ENCODE measurements at regions not wholly inside any gene's neighbourhood (a gene's known extent, or its start where the extent isn't known, plus 50 kb on each side); places are given as distances from the start of the nearest gene placed in this dataset.

DNA sequence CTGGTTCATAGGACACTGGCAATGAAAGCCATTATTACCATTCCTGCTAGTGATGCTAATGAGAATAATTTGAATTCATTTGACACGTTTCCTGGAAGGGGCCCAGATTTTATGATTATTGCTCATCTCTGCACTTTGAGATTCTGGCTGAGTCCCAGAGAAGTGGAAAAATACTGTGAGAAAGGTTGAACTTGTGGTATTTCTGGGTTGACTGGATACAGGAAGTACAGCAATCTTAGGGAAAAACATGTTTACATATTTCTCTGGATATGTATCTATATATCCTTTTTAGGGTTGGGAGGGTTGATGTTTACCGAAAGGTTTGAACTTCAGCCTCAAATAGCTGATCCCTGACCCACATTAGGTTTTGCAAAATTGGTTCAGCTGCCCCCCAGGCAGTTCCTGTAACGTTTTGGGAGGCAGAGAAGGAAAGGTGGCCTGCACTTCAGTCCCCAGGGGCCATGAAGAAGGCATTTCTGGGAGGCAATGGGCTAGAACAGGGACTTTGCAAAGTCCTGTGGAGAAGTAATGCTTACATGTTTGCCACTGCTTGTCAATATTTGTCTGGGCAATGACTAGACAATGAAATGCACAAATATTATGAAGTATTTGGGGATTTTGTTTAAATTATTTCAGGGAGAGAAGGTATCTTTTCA lies 253.7 kb upstream of the PITRM1 start:
- DNase-seq (ENCODE audit: low read depth), result no peak

DNA sequence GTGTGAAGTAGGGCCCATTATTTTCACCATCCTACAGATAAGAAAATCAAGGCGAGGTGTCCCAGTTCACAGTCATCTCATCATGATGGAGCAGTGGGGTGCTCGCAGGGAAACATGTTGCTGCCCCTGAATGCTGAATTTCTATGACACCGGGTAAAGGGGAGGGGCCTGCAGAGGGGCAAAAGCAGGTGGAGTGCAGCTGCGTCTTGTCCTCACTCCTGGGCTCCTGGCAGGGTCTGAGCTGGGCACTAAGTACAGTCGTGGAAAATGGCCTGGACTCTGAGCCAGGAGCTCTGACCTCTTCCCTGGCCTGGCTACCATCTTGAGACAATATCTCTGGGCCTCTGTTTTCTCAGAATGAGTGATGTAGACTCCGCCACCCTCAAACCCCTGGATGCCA lies 253.1 kb upstream of the PITRM1 start:
- DNase-seq (ENCODE audit: low read depth), result no peak

DNA sequence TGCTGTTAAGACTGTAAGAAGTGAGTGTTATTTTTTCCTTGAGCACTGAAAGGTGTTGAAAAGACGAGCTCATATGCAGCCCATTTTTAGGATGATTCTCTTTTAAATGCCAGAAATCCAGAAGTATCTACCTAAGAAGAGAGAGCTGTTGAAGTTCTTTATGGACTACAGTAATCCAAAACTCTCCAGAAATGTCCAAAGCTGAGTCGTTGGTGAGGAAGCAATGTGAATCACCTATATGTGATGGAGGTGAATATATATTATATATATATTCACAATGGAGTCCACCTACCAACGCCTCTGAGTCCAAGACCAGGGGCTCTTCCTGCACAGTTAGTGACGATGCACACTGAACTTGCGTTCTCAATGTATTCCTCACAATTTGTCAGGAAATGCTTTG lies 252.7 kb upstream of the PITRM1 start:
- DNase-seq (ENCODE audit: low read depth), result no peak

DNA sequence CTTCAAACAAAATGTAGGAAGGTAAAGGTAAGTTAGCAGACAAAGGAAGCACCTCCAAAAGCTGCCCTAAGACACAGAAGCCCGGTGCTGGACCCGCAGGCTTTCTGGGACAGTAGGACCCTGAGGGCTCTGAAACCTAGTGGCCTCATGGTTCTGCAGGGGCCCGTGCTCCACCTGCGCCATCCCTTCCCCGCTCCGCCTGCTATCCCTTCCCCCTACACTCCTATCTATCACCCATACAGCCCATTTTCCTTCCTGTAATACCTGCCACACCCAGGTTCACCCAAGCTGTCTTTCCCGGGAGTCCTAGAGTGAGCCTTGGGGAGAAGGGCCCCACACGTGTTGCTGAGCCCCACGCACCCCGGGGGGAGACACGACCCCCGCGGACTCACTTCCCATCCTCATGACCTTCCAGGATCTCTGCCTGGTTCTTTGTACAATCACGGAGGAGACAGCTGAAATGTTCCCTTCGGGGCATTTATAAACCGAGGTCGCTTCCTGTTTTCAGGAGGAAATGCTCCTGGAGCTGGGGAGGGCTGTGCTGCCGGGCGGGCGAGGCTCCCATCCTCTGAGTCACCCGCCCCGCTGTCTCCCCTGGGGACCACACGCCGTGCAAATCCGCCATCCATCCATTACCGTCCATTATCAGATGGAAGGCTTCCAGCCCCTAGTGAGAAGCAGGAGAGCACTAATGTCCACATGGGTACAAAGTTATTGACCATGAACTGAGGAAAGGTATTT lies 251.7 kb upstream of the PITRM1 start:
- DNase-seq (ENCODE audit: low read depth), result no peak

DNA sequence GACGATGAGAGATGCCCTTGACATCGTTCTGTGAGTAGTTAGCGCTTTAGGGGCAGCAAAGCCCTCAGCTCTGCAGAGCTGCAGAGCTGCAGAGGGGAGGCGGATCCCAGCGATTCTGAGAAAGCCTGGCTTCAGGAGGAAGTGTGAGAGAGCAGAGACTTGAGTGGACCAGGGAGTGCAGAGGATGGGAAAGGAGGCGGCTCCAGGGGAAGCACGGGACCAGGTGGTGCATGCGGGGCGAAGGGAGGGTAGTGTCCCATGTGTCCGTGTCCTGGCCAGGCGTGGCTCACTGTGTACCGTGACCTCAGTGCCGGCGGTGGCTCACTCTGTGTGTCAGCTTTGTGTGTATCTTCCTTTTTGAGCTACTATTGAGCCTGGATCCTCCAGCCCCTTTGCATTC lies 250.8 kb upstream of the PITRM1 start:
- DNase-seq (ENCODE audit: low read depth), result no peak

DNA sequence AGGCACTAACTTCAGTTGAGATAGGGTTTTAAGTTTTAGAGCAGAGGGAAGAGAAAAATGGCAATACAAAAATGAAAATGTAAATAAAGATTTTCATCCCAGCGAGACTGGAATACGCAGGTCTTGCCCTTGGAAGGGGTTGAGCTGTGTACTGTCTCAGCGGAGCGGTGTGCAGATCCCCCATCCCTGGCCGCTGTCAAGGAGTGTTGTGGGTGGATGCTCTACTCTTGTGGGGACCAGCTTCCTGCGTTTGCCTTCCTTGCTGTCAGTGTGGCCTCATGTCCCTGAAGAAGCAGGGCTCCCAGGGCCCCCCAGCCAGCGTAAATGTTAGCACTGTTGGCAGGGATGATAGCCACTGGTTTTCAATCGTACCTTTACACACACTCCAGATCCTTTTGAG lies 249.7 kb upstream of the PITRM1 start:
- no peak for DNase-seq (ENCODE audit: low read depth)

DNA sequence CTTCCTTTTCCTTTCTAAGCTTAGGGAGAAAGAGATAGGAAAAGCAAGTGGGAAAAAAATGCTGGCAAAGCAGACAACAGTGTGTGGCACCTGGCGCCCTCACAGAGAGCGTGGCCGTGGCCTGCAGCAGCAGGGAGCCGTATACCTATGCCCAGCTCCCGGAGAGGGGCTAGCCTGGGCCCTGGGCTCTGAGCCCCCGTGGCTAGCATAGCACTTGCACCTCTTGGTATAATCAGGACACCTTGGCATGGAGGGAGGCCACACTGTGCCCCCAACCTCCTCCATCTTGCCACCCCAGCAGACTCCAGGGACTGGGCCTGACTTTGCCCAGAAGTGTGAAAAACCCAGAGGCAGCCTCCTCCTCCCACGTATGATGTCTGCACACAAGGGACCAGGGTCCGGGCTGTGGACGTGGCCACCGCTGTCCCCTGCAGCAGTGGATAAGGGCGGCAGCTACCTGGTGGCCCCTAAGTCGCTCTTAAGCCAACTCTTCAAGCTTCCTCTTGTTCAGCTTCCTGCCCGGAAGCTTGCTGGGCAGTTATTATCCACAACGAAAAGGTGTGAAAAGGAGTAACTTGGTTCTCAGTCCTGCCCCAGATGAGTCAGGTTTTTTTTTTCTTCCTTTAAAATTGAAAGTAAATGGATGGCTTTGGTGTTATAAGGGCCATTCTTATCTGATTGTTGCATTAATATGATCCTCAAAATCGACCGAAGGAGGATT lies 249.1 kb upstream of the PITRM1 start:
- DNase-seq (ENCODE audit: low read depth), result no peak

DNA sequence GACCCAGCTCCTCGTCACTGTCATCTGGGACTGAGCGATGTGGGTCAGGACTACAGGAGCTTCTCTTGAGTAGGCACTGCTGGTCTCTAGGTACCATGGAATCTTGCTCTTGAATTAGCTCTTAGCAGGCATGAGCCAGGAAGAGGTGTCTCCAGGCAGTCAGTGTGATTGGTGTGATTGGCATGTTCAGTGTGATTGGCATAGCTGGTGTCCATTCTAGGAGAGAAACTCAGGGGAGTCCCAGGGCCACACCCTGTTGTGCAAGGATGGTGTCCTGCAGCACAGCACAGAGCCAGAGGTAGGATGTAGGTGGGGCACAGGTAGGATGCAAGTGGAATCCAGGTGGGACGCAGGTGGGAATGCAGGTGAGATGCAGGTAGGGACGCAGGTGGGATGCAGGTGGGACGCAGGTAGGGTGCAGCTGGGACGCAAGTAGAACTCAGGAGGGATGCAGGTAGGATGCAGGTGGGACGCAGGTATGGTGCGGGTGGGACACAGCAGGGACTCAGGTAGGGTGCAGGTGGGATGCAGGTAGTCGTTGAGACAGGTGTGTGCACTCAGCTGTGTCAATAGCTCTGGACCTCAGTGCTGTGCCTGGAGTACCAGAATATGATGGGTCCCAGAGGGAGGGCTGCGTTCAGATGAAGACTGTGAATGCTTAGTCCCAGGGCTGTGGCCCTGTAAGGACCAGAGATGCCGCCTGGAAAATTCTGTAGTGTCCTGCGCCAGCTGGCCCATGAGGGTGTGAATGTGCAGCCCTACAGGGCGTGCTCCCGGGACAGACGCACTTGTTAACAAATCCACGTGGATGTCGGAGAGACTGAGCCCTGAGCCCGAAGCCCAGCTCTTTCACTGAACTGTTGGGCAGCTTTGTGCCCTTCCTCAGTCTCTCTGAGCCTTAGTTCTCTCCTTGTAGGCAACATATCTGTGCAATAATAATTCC lies 248.2 kb upstream of the PITRM1 start:
- no peak for DNase-seq (ENCODE audit: low read depth)

DNA sequence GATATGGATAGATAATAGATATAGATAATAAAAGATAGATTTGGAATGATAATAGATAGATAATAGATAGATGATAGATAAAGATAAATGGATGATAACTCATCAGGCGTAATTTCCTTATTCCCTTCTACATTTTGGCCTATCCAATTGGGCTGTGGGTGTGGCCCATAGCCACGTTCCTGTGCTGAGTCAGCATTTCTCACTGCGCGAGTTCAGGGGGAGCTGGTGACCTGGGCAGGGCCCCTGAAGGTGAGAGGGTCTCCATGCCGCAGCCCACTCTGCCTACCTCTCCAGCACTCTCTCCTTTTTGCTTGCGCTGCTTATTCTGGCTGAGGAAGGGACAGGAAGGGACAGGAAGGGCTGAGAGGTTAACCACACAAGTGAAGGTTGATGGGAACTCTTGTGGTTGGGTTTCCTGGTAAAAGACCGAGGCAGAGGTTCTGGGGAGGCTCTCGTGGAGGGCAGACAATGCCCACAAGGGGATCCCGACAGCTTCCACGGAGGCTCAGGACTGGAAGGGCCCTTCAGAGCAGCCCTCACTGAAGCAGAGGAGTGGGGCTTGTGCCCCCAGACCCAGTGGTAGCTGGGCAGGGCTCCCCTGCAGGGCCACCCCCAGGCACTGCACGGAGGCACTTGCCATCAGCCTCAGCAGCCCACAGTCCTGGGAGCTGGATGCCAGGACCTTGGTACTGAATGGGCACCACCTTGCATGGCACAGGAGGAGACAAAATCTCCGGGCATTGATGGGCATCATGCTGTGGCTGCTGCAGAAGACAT lies 247.3 kb upstream of the PITRM1 start:
- no peak for DNase-seq (ENCODE audit: low read depth)

DNA sequence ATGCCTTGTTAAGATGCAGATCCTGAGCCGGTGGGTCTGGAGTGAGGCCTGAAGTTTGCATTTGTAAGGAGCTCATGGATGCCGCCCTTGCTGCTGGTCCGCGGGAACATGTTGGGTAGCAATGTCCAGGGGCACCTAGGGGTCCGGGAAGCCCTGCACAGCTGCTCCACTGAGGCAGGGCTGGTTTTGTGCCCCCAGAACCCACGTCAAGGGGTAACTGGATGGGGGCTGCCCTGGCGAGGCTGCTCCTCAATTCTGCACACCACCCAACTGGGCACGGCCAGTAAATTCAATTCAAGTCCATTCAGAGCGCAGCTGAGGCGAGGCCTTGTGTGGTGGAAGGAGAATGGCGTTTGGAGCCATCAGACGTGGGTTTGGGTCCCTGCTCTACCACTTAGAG lies 246.3 kb upstream of the PITRM1 start:
- DNase-seq (ENCODE audit: low read depth), result no peak

DNA sequence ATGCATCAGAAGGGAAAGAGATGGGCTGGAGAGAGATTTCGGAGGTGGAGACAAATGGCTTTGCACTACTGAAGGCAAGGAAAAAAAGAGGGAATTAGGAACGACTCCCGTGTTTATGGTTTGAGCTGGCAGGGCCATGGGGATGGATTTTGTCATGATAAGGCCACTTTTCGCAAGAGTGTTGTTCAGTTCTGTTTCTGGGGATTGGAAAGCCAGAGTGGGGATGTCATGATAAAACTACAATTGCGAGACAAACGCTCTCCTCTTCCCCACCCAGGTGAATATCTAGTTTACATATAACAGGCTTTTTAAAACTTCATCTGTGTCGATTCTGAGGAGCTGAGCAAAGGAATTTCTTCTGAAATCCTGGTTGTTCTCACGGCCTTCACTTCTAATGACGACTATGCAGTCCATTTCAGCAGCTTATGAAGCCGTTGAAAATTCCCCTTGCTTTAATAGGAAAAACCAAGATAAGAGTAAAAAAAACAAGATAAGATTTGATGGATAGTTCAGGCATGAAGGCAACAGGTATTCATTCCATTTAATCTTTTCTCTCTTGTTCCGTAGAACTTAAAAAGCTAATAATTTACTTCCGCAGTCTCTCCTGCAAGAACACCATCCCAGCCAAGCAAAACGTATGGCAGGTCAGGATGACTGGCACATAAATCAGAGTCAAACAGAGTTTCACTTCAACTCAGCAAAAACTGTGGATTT lies 245.6 kb upstream of the PITRM1 start:
- DNase-seq (ENCODE audit: low read depth), result no peak

DNA sequence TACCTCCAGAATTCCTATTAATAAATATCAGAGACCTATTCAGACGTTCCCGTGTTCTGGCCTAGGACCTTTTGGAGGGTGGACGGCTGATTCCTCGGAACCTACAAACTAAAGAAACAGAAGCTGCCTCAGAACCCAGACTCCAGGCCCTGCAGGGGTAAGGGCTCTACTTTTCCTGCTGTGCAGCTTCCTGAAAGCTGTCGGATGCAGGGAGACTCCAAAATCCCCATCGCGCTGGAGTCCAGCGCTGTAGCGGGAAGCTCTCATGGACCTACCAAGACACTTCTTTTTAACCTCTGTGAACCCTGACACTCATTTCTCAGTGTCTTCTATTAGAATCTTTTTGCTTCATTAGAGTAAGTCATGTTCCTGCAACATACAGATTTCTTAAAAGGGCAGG lies 244.5 kb upstream of the PITRM1 start:
- no peak for DNase-seq (ENCODE audit: low read depth)

DNA sequence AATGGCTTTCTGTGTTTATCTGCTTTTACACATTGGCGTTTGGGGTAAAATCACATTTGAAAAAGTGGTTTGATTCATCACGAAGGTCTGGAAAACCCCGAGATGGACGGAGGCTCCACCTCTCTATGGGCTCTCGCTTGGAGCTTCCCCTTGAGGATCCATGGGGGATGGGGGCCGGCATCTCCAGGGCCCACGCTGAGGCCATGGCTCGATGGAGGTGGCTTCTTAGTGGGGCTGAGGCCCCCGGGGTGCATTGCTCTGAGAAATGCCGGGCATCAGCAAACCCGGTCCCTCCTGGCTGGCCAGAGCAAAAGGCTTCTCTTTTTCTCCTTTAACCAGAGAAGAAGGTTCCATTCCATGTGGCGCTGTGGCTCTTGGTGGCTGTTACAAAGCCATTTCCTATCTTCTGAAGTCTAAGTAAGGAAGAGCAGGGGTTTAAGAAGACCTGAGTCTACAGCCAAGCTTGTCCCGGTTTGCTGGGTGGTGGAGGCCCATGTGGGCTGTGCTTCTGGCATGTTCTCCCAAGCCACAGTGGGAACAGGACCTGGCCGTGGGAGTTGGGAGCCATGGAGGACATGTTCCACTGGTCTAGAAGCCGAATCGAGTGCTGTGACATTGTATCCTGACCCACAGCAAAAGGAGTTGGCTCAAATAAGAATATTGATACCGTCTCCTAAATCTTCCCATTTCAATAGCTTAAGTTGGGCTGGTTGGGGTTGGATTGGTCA lies 243.5 kb upstream of the PITRM1 start:
- DNase-seq (ENCODE audit: low read depth), result no peak

DNA sequence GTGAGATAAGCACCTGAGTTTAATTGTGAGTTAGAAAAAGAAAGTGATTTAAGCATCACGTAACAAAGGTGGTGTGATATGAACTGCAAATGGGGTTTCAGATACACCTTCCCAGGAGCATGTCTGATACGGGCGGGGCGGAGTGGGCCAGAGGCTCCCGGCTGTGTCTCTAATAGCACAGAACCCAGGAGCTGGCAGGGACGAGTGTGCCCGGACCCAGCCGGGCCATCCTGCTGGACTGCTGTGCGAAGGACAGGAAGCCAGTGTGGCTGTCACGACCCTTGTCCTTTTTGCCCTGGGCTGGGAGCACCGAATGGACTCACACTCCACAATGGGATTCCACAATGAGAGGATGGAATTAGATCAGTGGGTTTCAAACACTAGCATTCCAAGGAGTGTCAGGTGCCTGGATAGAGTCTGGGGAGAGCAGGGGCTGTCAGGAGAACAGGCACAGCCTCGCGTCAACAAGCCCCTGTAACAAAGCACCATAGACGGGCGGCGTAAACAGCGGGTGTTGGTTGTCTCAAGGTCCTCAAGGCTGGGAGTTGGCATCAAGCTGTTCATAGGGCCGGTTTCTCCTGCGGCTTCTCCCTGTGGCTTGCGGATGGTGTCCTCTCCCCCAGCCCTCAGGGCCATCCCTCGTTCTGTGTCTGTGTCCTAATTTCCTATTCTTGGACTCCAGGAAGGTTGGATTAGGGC lies 242.6 kb upstream of the PITRM1 start:
- DNase-seq (ENCODE audit: low read depth), result no peak

DNA sequence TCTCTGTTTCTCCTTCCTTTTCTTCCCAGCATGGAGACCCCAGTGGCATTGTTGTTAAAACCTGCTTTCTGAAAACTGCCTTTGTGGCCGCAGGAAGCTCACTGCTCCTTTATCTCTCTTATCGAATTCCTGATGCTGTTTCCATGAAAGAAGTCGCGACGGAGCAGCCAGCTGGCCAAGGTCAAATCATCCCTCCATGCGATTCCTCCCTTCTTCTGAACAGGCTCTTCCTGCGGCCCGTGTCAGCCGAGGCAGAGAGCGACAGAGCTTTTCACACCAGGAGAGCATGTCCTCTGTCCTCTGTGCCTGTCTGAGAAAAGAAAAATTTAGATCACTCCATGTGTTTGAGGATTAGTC lies 242.1 kb upstream of the PITRM1 start:
- no peak for DNase-seq (ENCODE audit: low read depth)

DNA sequence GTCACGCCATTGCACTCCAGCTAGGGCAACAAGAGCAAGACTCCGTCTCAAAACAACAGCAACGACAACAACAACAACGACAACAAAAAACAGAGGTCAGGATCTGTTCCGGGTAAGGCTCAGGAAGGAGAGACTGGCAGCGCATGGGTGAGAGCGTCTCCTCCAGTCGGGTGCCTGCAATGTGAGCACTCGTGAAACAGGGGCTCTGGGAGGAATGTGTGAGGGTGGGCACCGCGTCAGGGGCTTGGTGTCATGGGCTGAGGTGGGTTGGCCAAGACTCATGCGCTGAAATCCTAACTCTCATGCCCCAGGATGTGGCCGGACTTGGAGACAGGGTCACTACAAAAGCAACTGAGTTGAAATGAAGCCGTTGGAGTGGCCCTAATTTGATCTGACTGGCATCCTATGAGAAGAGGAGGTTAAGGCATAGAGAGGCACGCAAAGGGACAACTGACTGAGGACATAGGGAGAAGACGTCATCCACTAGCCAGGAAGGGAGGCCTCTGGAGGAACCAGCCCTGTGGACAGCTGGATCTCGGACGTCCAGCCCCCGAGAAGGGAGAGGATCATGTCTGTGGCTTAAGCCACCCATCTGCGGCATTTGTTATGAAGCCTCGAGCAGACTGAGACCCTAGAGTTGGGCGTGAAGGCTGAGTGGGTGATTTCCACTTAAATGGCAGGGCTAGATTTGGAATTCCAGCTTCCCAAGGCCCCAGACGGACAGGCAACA lies 241.5 kb upstream of the PITRM1 start:
- no peak for DNase-seq (ENCODE audit: low read depth)

DNA sequence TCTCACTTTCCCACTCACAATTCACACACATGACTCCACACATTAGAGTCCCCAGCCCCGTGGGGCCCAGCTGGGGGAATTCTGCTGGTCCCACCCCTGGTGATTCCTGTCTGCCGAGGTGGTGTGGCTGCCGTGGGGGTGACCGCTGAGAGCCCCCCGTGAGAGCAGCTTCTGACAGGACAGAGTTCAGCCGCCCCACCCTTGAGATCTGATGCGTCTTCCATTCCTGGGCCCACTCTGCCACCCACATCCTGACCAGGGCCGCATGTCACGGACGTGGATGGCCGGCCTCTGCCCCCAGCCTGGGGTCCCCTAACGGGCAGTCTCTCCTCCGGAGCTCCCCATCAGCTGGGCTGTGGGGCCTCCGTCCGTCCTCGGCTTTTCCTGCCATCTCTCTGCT lies 240.1 kb upstream of the PITRM1 start:
- DNase-seq (ENCODE audit: low read depth), result no peak

DNA sequence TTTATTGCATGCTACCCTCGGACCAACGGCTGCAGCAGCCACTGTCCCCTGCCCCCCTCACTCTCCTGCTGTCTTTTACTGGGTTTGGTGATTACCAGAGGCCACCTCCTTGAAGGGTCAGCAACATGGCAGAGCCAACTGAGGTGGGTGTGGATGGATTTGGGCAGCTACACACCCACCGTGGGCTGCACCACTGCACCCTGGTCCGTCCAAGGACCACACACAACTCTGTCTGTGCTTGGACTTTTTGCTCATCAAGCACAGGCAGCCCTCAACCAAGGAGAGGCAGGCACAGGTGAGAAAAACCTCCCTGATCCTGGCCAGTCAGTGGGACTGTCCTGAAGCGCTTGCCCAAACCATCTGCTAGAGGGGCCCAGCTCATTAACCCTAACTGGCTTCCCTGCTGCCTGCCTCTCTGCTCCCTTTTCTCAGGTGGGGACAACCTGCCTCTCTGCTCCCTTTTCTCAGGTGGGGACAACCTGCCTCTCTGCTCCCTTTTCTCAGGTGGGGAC lies 239.5 kb upstream of the PITRM1 start:
- no peak for DNase-seq (ENCODE audit: low read depth)

DNA sequence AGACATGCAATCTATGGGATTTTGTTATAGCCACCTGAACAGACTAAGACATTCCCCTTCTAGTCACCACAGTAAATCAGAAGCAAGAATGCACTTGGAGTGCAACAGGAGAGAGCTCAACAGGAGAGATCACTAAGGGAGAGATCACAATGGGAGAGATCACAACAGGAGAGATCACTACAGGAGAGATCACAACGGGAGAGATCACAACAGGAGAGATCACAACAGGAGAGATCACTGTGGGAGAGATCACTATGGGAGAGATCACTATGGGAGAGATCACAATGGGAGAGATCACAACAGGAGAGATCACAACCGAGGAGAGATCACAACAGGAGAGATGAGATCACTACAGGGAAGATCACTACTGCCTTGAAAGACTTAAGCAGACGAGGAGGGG lies 238.5 kb upstream of the PITRM1 start:
- no peak for DNase-seq (ENCODE audit: low read depth)
